SK-N-MC (cell line): ENCODE measurements at regions not wholly inside any gene's neighbourhood (a gene's known extent, or its start where the extent isn't known, plus 50 kb on each side); places are given as distances from the start of the nearest gene placed in this dataset.

Source experiments
- DNase-seq: peaks from one replicate; pipeline ENCODE4 v3.0.0-alpha.2; 2011; ENCODE audit warnings: low read depth, low spot score
- H3K27ac ChIP-seq: fragments of 200-600 bp; sonication (generic); 2 replicates; pipeline ENCODE4 v1.5.1; 2016; ENCODE audit warnings: mixed run types
- H3K36me3 ChIP-seq: fragments of 200-600 bp; sonication (generic); 2 replicates; pipeline ENCODE4 v1.6.1; 2017; ENCODE audit warnings: antibody characterized with exemption, low read length, mixed read lengths; ENCODE audit not compliant: insufficient read depth
- H3K4me3 ChIP-seq: fragments of 200-600 bp; sonication (generic); 2 replicates; pipeline ENCODE4 v1.5.1; 2016
- H3K9ac ChIP-seq: fragments of 200-600 bp; sonication (generic); 2 replicates; pipeline ENCODE4 v1.8.0; 2017; ENCODE audit warnings: mixed run types, mixed read lengths; ENCODE audit not compliant: insufficient read length
- H3K9me3 ChIP-seq: fragments of 200-600 bp; sonication (generic); 2 replicates; pipeline ENCODE4 v1.6.1; 2017; ENCODE audit warnings: low read depth, mild to moderate bottlenecking, antibody characterized with exemption, low read length, moderate library complexity, mixed read lengths
- EZH2 ChIP-seq: fragments of 200-600 bp; sonication (generic); IDR thresholded peaks from one replicate; pipeline ENCODE4 v1.6.1; 2017; ENCODE audit warnings: antibody characterized with exemption
- FOXP2 ChIP-seq: optimal IDR thresholded peaks from 2 replicates; pipeline ENCODE3; 2011; ENCODE audit warnings: mild to moderate bottlenecking, moderate library complexity; ENCODE audit not compliant: insufficient read depth; ENCODE audit errors: extremely low read length, control extremely low read depth
- POLR2AphosphoS5 ChIP-seq: IDR thresholded peaks from 2 replicates; pipeline ENCODE4 v1.6.1; 2012; ENCODE audit warnings: mild to moderate bottlenecking, low read depth, low read length, borderline replicate concordance

- no peaks in the 10 kb centered on the region for H3K9me3 ChIP-seq
- no peak overlapping the region for H3K9ac ChIP-seq
- no peaks in the 10 kb centered on the region for H3K36me3 ChIP-seq
- no peak overlapping the region for H3K27ac ChIP-seq
- TF ChIP-seq POLR2AphosphoS5 (no peak), EZH2 (no peak), FOXP2 (no peak)
- H3K4me3 ChIP-seq: no peak overlapping the region
- DNase-seq: no peak
Measured at GRCh38 chr12:126312457-126312856, 1247.2 kb downstream of the AACS start.

GRCh38 chr12:126316411-126316810, 1251.2 kb downstream of the AACS start:
- Histone ChIP-seq H3K9me3 (no peaks in the 10 kb centered on the region), H3K36me3 (no peaks in the 10 kb centered on the region), H3K9ac (no peak overlapping the region), H3K27ac (no peak overlapping the region), H3K4me3 (no peak overlapping the region)
- DNase-seq: no peak
- TF ChIP-seq EZH2 (no peak), POLR2AphosphoS5 (no peak), FOXP2 (no peak)

- Histone ChIP-seq H3K4me3 (no peak overlapping the region), H3K9ac (no peak overlapping the region), H3K36me3 (no peaks in the 10 kb centered on the region), H3K27ac (no peak overlapping the region), H3K9me3 (no peaks in the 10 kb centered on the region)
- peak; percentile 28 for DNase-seq
- no peak for TF ChIP-seq FOXP2
- no peak for TF ChIP-seq EZH2
- no peak for TF ChIP-seq POLR2AphosphoS5
Measured at GRCh38 chr12:126337556-126338441, 1272.6 kb downstream of the AACS start.

- no peak overlapping the region for H3K9ac ChIP-seq
- H3K36me3 ChIP-seq: no peaks in the 10 kb centered on the region
- TF ChIP-seq EZH2: no peak
- no peak for TF ChIP-seq POLR2AphosphoS5
- TF ChIP-seq FOXP2: no peak
- no peak overlapping the region for H3K27ac ChIP-seq
- DNase-seq: peak; percentile 39
- H3K9me3 ChIP-seq: no peaks in the 10 kb centered on the region
- H3K4me3 ChIP-seq: peak overlapping the region; percentile 16; the same call in 1 of the 2 replicates
Measured at GRCh38 chr12:126342866-126343265, 1277.6 kb downstream of the AACS start.

GRCh38 chr12:126343321-126343720, 1278.1 kb downstream of the AACS start:
- TF ChIP-seq FOXP2: no peak
- TF ChIP-seq POLR2AphosphoS5: no peak; the same call in 1 of the 2 replicates
- no peak for TF ChIP-seq EZH2
- H3K4me3 ChIP-seq: peak overlapping the region; percentile 16; the same call in 1 of the 2 replicates
- no peak overlapping the region for H3K27ac ChIP-seq
- DNase-seq: peak; percentile 50
- H3K9me3 ChIP-seq: no peaks in the 10 kb centered on the region
- H3K36me3 ChIP-seq: no peaks in the 10 kb centered on the region
- H3K9ac ChIP-seq: no peak overlapping the region

GRCh38 chr12:126346087-126346486, 1280.9 kb downstream of the AACS start:
- no peak for DNase-seq
- TF ChIP-seq POLR2AphosphoS5 (no peak), EZH2 (no peak), FOXP2 (no peak)
- no peaks in the 10 kb centered on the region for H3K36me3 ChIP-seq
- H3K9me3 ChIP-seq: no peaks in the 10 kb centered on the region
- H3K9ac ChIP-seq: no peak overlapping the region
- H3K4me3 ChIP-seq: no peak overlapping the region
- H3K27ac ChIP-seq: no peak overlapping the region

GRCh38 chr12:126347421-126347820, 1282.2 kb downstream of the AACS start:
- no peak overlapping the region for H3K27ac ChIP-seq
- no peak overlapping the region for H3K4me3 ChIP-seq
- no peak overlapping the region for H3K9ac ChIP-seq
- H3K9me3 ChIP-seq: no peaks in the 10 kb centered on the region
- DNase-seq: no peak
- H3K36me3 ChIP-seq: no peaks in the 10 kb centered on the region
- TF ChIP-seq EZH2 (no peak), FOXP2 (no peak), POLR2AphosphoS5 (no peak)

GRCh38 chr12:126349383-126349782, 1284.1 kb downstream of the AACS start:
- DNase-seq: no peak
- no peak overlapping the region for H3K9ac ChIP-seq
- no peak overlapping the region for H3K27ac ChIP-seq
- H3K36me3 ChIP-seq: no peaks in the 10 kb centered on the region
- no peaks in the 10 kb centered on the region for H3K9me3 ChIP-seq
- H3K4me3 ChIP-seq: no peak overlapping the region
- TF ChIP-seq EZH2: no peak
- no peak for TF ChIP-seq POLR2AphosphoS5
- no peak for TF ChIP-seq FOXP2
